ENCODE measurements at regions not wholly inside any gene's neighbourhood (a gene's known extent, or its start where the extent isn't known, plus 50 kb on each side); places are given as distances from the start of the nearest gene placed in this dataset.

DNA sequence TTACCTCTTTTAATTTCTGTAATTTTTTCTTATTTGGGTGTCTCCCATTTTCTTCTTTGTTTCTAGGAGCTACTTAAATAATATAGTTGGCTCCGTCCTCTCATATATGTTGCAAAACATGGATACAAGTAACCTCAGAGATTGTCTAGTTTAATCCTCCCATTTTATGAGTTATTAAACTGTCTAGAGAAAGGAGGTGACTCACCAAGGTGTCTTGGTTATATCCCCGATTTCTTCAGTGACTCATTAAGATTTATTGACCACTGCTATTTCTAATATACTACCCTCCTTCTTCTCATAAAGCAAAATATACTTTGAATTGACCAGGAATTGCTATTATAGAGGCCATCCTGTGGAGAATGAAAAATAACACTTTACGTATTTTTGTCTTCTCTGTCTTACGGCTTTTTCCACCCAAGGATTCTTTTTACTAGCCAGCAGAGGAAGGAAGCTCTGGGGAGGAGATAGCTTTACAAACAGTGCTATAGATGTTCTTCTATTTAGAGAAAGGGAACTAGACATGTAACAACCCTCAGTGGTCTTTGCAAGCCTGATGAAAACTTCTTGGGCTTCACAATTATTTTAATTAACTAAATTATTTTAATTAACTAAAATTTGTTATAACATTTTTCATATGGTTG is 300.4 kb upstream of the TNP1 start:
- peak; percentile 51 for DNase-seq (ENCODE audit: low spot score)

DNA sequence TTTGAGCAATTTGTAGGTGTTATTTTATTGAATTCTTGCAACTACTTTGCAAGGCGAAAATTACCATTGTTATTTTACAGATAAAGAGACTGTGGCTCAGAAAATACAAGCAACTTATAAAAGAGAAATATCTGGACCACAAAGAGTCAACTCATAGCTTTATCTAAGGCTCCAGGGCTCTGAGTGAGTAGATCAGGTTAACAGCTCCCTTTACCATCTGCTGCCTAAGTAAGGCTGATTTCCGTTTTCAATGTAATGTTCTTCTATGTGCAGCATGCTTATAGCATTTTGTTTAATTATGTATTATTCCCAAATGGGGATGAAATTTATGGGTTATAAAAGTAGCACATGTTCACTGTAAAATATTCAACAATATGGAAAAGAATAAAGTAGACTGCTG is 299.1 kb upstream of the TNP1 start:
- DNase-seq (ENCODE audit: low spot score) = no peak

DNA sequence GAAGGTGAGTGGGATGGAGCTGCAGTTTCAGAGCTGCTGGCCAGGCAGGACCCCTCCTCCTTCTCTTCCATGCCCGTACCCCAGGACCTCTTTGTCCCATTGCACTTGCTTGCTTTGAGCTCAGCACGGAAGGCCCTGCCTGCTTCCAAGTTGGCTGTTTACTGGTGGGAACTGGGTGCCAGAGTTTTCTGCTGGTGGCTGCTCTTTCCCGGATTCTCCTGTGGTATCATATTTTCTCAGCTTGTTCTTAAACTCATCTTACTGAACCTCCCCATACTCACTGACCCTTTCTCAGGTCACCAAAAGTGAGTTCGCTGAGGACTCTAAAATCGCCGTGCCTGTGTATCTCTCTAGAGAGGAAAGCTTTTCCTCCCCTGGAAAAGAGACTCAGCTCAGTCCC is 297.7 kb upstream of the TNP1 start:
- DNase-seq (ENCODE audit: low spot score) = no peak

DNA sequence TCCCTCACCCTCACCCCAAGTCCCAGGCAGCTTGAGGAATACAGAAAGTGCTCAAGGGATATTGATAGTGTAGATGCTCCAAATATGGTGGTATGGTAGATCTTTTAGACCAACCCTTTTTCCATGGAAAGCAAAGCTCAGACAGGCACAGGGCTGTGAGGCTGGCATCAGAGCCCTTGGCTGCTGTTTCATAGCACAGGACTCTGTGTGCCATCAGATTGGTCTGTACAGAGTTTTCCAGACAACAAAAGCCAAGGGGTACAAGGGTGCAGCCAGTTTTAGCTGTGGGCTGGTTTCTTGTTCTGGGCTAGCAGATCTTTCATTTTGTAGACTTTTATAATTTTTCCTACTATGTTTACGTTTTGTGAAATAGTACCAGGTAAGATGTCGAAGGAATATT is 296.9 kb upstream of the TNP1 start:
- DNase-seq (ENCODE audit: low spot score) = no peak

DNA sequence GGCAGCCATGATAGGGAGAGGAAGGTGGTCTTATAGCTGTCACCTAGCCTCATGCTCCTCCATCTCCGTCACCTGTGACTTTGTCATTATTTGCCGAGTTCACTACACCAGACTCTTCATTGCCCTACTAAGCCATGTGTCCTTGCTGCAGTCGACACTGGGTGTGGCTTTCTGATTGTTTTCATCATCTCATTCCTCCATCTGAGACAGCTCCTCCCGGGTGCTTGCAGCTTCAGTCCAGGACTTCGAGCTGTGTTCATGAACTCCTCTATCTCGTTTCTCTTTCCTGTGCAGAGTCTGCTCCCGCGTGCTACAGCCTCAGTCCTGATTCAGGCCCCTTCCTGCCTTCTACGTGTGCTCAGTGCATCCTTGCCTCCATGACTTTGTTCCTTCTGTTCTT is 295.1 kb upstream of the TNP1 start:
- DNase-seq (ENCODE audit: low spot score) = no peak

DNA sequence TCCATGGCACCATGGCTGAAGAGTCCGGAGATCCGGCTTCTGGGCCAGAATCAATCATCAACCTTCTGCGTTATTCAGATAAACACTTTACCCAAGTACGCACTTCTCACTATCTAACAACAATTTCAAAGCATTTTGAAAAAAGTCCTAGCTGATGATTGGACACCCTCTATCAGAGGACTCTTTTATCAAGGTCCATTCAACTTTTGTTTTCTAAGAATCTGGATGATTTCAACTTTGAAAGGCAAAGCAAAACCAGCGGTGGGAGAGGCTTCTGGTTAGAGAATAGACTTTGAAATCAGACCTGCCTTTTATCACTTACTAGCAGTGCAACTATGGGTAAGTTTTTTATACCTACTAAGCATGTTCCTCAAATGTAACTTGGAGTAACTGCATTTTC is 293.6 kb upstream of the TNP1 start:
- no peak for DNase-seq (ENCODE audit: low spot score)

DNA sequence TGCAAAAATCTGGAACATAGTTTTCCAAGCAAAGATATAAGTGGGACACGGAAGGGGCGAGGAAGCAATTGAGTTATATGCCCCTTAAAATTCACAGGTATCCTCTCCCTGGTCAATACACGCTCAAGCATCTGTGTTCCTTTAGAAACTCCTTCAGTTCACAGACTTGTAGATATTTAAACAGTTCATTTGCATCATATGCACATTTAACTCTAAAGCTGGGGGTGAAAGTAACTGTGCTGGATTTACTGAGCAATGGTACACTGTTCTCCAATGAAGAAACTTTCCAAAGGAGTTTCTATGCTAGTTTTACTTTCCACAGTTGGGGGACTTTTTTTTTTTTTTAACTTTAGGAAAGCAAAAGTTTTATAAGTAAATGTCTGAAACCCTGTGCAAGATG is 293.0 kb upstream of the TNP1 start:
- DNase-seq (ENCODE audit: low spot score) = no peak

DNA sequence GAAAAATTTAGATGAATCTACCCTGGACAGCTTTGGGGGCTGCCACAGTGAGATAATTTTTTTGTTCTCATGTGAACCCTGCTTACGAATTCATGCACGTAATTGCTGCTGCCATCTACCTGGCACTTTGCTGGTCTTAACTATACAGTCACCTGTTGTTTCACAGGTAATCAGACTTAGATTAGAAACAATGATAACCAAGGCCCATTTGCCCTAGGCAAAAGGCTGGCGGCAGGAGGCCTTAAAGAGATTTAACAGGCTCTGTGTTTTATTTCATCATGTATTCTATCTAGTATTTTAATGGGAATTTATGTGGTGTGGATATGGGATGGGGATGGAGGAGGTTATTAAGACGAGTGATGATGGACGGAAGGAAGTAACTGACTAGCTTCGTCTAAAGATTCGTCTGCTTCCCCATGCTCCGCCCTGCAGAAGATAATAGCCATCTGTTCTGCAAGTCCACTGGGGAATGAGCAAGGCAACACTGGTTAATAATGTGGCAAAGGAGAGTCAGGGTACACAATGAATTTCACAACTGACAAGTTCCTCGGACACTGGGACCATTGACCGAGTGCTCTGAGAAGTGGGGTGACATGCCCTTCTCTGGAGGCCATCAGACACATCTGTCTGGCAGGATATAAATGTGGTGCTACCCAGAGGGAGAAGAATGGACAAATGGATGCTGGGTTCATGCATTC is 291.8 kb upstream of the TNP1 start:
- DNase-seq (ENCODE audit: low spot score) = no peak

DNA sequence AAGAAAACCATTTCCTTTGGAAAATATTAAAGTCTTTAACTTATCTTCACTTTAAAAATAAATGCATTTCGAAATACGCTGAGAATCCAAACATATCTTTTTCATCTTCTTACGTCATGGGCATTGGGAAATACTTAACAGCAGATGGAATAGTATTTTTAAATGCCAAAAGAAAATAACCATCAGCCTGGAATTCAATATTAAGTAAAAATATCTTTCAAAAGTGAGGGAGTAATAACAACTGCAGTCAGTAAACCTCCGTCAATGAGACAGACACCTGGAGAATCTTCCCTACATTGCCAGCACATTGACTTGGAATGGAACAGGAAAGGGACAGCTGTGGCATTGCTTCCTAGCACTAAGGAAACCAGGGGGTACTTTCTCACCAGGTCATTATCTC is 290.4 kb upstream of the TNP1 start:
- DNase-seq (ENCODE audit: low spot score) = no peak

DNA sequence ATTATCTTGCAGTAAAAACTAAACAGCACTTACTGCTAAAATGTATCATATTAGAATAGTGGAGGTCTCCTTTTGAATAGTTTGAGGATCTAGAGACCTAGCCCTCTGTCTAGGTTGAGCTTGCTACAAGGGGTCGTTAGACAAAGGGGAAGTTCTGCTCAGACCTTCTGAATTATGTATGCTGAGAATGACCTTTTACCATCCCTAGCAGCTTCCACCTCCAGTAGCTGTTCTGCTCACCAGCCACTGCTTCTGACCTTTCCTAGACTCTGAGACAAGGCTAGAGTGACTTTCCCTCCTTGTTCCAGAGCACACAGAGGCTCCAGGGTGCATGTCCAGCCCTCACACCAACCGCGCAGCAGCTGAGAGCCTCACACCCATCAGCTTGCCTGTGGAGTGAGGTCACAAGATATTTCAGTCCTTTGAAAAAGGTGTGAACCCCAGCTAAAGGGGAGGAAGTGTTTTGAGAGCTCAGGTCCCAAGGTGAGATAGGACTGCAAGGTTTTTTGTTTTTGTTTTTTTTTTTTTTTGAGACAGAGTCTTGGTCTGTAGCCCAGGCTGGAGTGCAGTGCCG is 289.3 kb upstream of the TNP1 start:
- no peak for DNase-seq (ENCODE audit: low spot score)

DNA sequence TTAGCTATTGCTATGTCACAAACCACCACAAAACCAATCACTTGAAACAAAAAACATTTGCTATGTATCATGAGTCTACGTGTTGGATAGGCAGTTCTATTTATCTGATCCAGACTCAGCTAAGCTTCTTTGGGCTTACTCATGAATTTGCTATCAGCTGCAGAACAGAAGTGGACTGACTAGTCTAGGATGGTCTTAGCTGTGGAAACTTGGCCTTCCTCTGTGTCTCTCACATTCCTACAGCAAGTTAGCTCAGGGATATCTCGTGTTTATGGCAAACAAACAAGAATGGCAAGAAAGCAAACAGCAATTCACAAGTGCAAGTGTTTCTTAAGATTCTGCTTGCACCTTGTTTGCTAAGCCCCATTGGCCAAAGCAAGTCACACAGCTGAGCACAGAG is 288.0 kb upstream of the TNP1 start:
- DNase-seq (ENCODE audit: low spot score) = peak; percentile 14

DNA sequence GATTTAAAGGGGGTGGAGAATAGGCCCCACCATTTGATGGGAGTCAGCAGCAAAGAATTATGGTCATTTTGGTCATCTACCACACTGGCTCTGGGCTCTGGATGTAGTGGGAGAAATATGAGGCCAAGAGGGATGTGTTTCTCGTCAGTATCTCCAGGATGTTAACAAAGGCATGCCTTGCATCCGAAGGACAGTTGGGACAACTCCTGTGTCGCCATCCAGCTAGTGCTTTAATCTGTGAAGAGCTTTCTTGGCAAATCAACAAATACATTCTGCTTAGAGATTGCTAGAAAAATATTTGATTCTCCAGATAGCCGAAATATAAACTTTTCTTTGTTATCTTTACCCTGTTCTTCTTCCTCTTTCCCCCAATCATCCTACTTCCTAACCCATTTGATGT is 287.1 kb upstream of the TNP1 start:
- DNase-seq (ENCODE audit: low spot score) = no peak

DNA sequence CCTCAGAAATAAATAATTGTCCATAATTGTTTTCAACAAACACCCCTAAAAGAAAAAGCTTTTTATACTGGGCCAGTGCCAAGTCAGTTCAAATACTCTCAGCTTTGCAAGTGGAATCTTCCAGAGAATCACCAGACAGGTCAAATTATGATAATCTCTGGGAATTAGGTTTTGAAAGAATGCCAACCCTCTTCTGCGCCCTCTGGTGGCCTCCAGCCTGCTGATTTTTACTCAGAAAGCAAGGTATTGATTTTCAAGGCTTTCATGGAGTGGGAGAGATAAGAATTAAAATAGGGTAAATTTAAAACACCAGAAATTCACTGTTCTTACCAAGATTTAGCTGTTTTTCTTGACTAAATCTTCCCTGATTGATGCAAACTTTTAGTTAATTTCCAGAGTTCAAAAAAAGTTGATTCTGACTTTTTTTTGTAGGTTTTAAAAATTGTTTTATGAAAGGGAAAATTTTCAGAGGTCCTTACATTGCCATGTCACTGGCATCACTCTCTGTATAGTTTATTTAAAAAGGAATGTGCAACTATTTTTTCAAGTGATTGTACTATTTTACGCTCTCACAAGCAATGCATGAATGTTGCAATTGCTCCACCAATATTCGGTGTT is 282.9 kb upstream of the TNP1 start:
- DNase-seq (ENCODE audit: low spot score) = peak; percentile 46

DNA sequence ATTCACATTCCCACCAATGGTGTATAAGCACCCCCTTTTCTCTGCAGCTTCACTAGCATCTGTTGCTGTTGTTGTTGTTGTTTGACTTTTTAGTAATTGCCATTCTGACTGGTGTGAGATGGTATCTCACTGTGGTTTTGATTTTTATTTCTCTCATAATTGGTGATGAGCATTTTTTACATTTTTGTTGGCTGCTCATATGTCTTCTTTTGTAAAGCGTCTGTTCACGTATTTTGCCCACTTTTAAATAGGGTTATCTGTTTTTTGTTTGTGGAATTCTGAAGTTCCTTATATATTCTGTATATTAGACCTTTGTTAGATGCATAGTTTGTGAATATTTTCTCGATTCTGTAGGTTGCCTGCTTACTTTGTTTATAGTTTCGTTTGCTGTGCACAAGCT is 278.4 kb upstream of the TNP1 start:
- DNase-seq (ENCODE audit: low spot score) = no peak

DNA sequence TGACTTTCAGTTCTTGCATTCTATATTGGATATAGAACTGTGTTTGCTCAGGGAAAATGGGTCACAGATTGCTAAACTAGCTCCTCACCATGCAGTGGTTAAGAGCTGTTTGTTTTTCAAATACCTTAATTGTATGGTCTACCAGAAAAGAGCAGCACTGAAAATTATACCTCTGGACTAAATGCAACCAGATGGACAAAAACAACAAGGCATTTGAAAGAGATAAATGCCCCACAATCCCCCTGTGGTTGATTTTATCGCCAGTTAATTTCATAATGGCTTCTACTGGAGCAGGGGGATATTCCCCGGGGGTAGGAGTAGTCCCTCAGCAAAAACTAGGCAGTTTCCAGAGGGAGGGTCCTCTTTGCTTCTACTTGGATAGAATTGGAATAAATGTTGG is 267.9 kb upstream of the TNP1 start:
- no peak for DNase-seq (ENCODE audit: low spot score)

DNA sequence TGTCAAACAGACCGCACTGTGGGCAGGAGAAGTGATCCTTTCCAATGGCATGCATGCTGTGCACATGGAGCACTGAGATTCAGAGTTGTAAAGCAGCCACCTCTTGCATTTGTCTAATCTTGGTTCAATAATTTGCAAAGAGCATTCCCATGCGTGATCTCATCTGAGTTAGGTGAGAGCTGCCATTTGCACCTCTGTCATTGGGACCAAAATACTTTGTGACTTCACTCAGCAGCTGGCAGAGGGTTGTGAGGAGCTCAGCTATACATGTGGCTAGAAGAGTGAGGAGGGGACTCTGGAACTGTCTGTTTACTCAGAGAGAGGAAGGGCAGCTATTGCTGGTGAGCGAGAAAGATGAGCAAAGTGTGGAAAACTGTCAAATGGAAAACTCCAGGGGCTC is 265.1 kb upstream of the TNP1 start:
- peak; percentile 18 for DNase-seq (ENCODE audit: low spot score)

DNA sequence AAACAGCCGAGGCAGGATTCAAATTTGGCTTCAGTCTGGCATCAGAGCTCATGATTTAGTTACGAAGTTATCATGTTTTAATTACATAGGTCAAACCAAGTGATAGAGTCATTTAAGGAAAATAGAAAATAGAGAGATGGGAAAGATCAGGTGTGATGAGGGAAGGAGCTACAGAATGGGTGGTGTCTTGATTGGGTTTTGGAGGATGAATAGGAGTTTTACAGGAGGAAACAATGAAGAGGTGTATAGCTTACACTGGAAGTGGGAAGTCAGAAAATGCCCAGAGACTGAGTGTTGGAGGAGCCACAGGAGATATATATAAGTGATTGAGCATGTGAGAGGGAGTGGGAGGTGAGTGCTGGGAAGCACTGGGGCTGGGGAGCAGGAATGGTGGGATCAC is 264.2 kb upstream of the TNP1 start:
- DNase-seq (ENCODE audit: low spot score) = no peak

DNA sequence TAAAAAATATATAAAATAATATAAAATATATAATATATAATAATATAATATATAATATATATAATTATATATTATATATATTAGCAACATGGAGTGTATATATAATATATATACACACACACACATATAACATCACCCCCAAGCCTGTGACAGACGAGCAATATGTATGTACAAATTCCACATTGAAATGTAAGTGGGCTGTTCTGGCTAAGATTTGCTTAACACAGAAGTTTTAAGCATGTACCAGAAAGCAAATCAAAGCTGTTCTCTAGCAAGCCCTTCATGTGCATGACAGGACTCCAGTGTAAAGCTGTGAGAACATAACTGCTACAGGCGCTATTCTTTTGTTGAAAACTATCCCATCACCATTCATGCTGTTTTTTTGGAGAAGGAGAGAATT is 261.7 kb upstream of the TNP1 start:
- no peak for DNase-seq (ENCODE audit: low spot score)

DNA sequence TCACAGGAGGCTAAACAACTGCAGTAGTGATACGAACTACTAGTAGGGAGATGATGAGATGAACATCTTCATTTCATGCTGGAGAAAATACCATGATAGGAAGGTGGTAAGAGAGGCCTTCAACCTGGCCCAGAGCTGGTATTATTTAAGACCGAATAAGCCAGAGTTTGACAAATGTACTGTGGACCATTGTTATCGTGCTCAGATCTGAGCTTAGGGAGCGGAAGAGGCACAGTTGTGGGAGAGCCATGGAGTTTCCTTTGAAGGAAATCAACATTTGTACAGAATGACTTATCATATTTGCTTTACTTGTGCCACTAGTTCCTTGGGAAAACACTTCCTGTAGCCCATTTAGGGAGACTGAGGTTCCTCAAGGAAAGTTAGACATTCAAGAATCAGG is 260.6 kb upstream of the TNP1 start:
- DNase-seq (ENCODE audit: low spot score) = no peak

DNA sequence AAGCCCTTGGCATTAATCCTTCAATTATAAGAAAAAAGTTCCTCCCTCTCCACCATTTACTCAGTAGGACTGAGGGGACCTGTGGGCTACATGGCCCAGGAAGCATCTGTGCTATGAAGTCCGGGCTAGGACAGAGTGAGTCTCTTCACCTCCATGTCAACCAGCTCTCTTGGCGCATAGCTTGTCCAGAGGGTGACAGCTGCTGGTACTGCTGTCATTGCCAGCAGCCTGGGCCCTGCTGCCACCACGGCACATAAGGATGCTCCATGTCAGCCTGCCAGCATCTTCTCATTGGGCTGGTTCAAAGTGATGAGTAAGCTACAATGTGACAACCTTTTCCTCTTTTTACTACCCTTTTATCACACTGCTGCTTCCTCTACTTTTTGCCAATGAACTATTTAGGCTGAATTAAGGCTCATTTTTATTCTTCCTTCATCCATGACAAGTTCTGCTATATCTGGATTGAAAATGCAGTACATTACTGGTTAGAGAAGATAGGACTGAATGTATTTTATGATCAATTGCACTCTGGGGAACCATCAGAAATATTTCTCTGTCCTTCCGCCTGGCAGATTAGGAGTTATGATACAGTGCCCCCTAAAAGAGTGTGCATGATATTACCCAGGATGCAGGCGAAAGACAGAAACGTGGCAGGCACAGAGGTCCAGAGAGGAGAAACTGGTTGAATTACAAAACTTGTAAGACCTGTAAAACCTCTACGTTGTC is 258.9 kb upstream of the TNP1 start:
- DNase-seq (ENCODE audit: low spot score) = no peak

DNA sequence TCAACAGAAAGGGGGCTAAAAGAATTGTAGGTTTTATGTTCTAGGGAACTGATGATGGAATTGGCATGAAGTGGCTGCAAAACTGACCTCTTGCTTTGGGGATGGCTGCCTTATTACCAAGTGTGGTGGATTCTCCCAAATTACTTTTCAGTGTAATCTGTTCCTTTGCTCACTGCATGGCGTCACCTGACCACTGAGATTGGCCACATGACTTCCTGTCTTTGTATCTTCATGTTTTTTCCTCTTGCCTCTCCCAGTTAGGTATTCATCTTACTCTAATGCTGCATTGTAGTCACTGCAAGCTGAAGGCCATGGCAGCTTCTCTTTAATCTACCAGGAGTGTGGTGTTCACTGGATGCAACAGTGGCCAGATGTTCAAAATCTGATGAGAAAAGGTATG is 257.7 kb upstream of the TNP1 start:
- no peak for DNase-seq (ENCODE audit: low spot score)

DNA sequence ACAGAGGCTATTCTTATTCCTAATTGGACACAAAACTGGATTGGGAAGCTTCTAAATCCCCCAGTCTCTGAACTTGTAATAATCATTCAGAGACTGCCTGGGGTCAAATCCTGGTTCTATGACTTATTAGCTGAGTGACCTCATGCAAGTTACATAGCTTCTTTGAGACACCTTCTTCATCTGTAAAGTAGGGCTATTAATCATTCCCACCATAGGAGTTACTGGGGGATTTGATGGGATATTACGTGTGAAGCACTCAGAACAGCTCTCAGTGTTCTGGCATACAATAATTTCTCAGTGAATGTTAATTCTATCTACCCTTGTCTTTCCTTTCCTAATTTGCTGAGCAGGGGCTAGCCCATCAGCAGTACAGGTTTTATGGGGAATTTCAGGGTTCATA is 256.7 kb upstream of the TNP1 start:
- peak; percentile 36 for DNase-seq (ENCODE audit: low spot score)

DNA sequence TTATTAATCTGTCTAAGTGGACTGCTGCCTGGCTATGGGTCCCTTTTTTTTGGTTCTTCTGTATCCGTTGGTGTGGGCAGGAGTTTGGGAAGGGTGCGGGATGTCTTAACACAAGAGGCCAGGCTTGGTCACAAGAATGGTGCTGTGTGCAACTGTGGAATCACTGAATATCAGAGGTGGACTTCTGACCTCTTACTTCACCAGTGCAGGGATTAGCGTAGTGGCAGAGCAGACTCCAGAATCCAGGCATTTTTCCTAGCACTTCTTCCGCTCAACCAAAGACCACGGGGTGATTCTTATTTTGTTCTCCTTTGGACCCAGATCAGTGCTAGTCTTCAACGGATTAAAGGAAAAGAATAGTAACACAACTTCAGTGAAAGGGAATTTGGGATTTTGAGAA is 254.3 kb upstream of the TNP1 start:
- no peak for DNase-seq (ENCODE audit: low spot score)
